Naive B cell (primary cell): ENCODE measurements at regions not wholly inside any gene's neighbourhood (a gene's known extent, or its start where the extent isn't known, plus 50 kb on each side); places are given as distances from the start of the nearest gene placed in this dataset.

Source experiments
- ATAC-seq, 2 donors: fragments of 150-1000 bp; cut with Tn5 transposase; 2 replicates each; pipeline ENCODE4 v1.10.0; 2021; ENCODE audit warnings: low read depth in 2 of 2, mild to moderate bottlenecking in 2 of 2, moderate library complexity in 2 of 2
- DNase-seq: peaks from one replicate; pipeline ENCODE4 v3.0.0; 2022
- H3K27ac Mint-ChIP-seq, 6 donors: one replicate each; pipeline ENCODE4 v1.8.0; 2020 to 2022; ENCODE audit warnings: mild to moderate bottlenecking in 6 of 6, mixed read lengths in 6 of 6, moderate library complexity in 5 of 6, inconsistent platforms in 2 of 6
- H3K27me3 Mint-ChIP-seq, 3 donors: one replicate each; pipeline ENCODE4 v1.8.0; 2021 to 2022; ENCODE audit warnings: mixed read lengths in 3 of 3, mild to moderate bottlenecking in 1 of 3
- H3K36me3 Mint-ChIP-seq, 2 donors: one replicate each; pipeline ENCODE4 v1.8.0; 2020 to 2022; ENCODE audit warnings: mixed read lengths in 2 of 2, inconsistent platforms in 1 of 2, mild to moderate bottlenecking in 1 of 2
- H3K4me1 Mint-ChIP-seq, 3 donors: one replicate each; pipeline ENCODE4 v1.8.0; 2020 to 2022; ENCODE audit warnings: mixed read lengths in 3 of 3, inconsistent platforms in 1 of 3, mild to moderate bottlenecking in 1 of 3, moderate library complexity in 1 of 3
- H3K4me3 Mint-ChIP-seq, 8 donors: one replicate each; pipeline ENCODE4 v1.8.0; 2020 to 2022; ENCODE audit warnings: mild to moderate bottlenecking in 8 of 8, mixed read lengths in 8 of 8, moderate library complexity in 8 of 8, inconsistent platforms in 2 of 8
- H3K9me3 Mint-ChIP-seq, 7 donors: one replicate each; pipeline ENCODE4 v1.8.0; 2020 to 2022; ENCODE audit warnings: mixed read lengths in 7 of 7, mild to moderate bottlenecking in 5 of 7, inconsistent platforms in 2 of 7, moderate library complexity in 1 of 7

DNA sequence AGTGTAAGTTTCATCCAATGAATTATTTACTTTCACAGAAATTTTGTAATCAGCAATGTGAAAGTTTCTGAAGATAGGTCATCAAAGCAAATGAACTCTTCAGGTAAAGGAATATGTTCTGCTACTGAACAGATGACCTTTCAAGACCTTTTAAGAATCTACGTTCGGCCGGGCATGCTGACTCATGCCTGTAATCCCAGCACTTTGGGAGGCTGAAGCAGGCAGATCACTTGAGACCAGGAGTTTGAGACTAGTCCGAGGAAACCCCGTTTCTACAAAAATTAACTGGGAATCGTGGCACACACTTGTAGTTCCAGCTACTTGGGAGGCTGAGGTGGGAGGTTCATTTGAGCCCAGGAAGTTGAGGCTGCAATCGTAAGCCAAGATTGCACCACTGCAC, 578.4 kb upstream of the COX7C start:
- Mint-ChIP-seq H3K4me1 (no peaks in the 10 kb centered on the region), H3K36me3 (no peaks in the 10 kb centered on the region), H3K9me3 (peaks cover 0 to 13% (median 3%) of the 10 kb centered on the region in 7 donors), H3K4me3 (no peak overlapping the region), H3K27me3 (no peaks in the 10 kb centered on the region), H3K27ac (no peak overlapping the region)
- DNase-seq = no peak
- ATAC-seq = no peak

DNA sequence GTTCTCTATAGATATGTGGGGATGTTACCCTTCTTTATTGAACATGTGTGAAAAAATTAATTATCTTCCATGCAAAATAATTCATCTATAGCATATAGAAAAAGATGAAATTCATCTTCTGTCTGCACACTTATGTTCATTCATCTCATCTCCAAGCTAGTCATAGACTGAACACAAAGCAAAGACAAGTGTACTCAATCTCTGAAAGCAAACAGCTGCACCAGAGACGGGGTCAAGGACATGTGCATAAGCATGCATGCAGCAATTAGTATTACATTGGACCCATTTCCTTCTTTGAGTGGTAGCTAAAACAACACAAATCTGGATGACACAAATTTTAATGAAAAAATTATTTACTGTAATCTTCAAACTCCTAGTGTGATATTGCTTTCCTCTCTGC, 547.0 kb upstream of the COX7C start:
- no peaks in the 10 kb centered on the region for H3K4me1 Mint-ChIP-seq
- H3K27ac Mint-ChIP-seq = no peak overlapping the region
- no peak overlapping the region for H3K4me3 Mint-ChIP-seq
- peaks cover 0 to 2% (median 0%) of the 10 kb centered on the region in 7 donors for H3K9me3 Mint-ChIP-seq
- DNase-seq (no peak), ATAC-seq (no peak)
- H3K36me3 Mint-ChIP-seq = no peaks in the 10 kb centered on the region
- no peaks in the 10 kb centered on the region for H3K27me3 Mint-ChIP-seq

DNA sequence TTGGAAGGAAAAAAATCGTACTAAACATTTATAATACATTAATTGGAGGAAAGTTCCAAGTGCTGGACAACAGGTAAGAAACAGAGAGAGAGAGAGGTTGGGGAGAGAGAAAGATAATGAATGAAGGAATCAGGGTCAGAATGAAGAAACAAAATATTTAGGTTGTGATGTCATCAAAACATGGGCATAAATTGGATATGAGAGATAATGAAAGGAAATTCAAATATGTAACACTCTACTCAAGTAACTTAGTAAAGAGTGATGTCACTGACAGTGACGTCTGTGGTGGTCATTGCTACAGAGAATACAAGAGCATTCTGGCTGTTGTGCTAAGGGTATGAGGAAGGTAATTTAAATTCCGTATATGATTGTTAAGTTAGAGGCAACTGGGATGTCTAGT, 543.4 kb upstream of the COX7C start:
- no peaks in the 10 kb centered on the region for H3K4me1 Mint-ChIP-seq
- DNase-seq = no peak

DNA sequence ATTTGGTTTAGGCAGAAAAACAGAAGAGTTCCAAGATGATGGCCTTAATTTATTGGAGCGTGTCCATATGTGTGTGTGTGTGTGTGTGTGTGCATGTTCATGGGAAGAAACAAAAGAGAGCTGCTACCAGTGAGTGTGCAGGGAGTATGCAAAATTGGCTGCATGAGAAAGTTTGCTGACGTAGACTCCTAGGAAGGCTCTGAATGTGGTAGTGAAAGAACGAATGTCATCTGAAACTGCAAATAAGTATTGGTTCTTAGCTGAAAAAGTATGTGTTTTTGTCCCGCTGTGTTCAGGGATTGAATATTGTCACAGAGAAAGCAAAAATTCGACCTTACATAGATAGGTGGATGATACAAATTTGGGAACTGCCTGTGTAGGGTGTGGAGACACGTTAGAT, 542.6 kb upstream of the COX7C start:
- Mint-ChIP-seq H3K27ac (no peak overlapping the region), H3K4me1 (no peaks in the 10 kb centered on the region), H3K27me3 (no peaks in the 10 kb centered on the region), H3K4me3 (no peak overlapping the region), H3K36me3 (no peaks in the 10 kb centered on the region), H3K9me3 (peaks cover 0 to 3% (median 0%) of the 10 kb centered on the region in 7 donors)
- ATAC-seq (no peak), DNase-seq (no peak)

More for the DNA sequence above, 543.4 kb upstream of the COX7C start:
- Mint-ChIP-seq H3K36me3 (no peaks in the 10 kb centered on the region), H3K27me3 (no peaks in the 10 kb centered on the region), H3K4me3 (no peak overlapping the region), H3K9me3 (peaks cover 0 to 3% (median 0%) of the 10 kb centered on the region in 7 donors), H3K27ac (no peak overlapping the region)
- ATAC-seq = no peak

DNA sequence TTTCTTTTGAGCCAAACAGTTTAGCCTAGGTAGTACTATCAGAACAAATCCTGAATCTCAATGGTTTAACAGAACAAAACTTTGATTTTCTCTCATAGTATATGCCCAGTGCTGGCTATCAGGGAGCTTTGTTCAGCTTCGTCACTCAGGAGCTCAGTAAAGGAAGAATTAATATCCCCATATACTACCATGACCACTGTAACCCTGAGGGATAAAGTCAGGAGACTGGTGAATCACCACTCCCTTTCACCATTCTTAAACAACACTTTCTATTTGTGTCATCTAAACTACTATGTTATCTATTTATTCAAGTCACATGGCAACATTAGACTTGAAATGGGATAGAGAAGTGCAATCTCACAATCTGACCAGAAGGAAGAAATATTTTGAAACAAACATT, 522.6 kb upstream of the COX7C start:
- no peaks in the 10 kb centered on the region for H3K36me3 Mint-ChIP-seq
- ATAC-seq (no peak), DNase-seq (no peak)

DNA sequence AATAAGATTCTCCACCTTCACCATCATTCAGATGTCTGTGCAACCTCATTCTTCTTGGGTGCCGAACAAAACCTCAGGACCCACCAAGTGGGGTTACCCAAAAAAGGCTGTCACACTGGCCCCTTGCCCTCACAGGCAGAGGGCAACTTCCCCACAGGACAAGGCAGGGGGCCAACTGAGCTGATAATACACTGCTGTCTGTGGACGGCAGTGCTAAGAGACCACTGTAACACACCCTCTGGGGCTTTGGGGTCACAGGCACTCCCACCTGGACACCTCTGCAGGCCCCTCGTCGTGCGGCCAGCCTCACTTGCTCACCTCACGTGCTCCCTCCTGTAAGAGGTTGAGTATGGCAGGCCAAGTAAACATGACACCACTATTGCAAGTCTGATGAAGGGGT, 515.8 kb upstream of the COX7C start:
- DNase-seq = no peak
- Mint-ChIP-seq H3K4me3 (no peak overlapping the region), H3K9me3 (no peaks in the 10 kb centered on the region), H3K4me1 (no peaks in the 10 kb centered on the region), H3K27me3 (no peaks in the 10 kb centered on the region), H3K36me3 (no peaks in the 10 kb centered on the region), H3K27ac (no peak overlapping the region)
- no peak for ATAC-seq

More for the DNA sequence above, 522.6 kb upstream of the COX7C start:
- Mint-ChIP-seq H3K4me3 (no peak overlapping the region), H3K9me3 (peaks cover 0 to 2% (median 0%) of the 10 kb centered on the region in 7 donors), H3K27me3 (no peaks in the 10 kb centered on the region), H3K4me1 (no peaks in the 10 kb centered on the region), H3K27ac (peak overlapping the region in 1 of 6 donors; percentile 42)

DNA sequence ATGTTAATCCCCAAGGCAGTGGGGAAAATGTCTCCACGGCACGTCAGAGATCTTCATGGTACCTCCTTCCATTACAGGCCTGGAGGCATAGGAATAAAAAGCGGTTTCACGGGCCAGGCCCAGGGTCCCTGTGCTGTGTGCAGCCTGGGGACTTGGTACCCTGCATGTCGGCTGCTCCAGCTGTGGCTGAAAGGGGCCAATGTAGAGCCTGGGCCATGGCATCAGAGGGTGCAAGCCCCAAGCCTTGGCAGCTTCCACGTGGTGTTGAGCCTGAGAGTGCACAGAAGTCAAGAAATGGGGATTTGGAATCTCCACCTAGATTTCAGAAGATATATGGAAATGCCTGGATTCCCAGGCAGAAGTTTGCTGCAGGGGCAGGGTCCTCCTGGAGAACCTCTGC, 508.9 kb upstream of the COX7C start:
- Mint-ChIP-seq H3K27me3 (no peaks in the 10 kb centered on the region), H3K27ac (no peak overlapping the region), H3K9me3 (peaks cover 0 to 12% (median 5%) of the 10 kb centered on the region in 7 donors), H3K4me1 (no peaks in the 10 kb centered on the region), H3K36me3 (no peaks in the 10 kb centered on the region), H3K4me3 (no peak overlapping the region)
- ATAC-seq (no peak), DNase-seq (no peak)

DNA sequence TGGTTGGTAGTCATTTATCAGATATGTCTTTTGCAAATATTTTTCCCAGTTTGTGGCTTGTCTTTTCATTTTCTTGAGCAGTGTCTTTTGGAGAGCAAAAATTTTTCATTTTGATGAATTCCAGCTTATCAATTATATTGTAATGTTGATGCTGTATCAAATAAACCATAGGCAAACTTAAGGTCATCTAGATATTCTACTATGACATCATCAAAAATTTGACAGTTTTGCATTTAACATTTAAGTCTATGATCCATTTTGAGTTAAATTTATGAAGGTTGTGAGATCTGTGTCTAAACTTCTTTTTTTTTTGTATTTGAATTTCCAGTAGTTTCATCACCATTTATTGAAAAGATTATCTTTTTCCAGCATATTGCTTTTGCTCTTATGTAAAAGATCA, 505.5 kb upstream of the COX7C start:
- Mint-ChIP-seq H3K4me3 (no peak overlapping the region), H3K27ac (no peak overlapping the region), H3K27me3 (no peaks in the 10 kb centered on the region), H3K4me1 (no peaks in the 10 kb centered on the region), H3K9me3 (peaks cover 0 to 12% (median 5%) of the 10 kb centered on the region in 7 donors), H3K36me3 (no peaks in the 10 kb centered on the region)
- DNase-seq = no peak
- no peak for ATAC-seq

DNA sequence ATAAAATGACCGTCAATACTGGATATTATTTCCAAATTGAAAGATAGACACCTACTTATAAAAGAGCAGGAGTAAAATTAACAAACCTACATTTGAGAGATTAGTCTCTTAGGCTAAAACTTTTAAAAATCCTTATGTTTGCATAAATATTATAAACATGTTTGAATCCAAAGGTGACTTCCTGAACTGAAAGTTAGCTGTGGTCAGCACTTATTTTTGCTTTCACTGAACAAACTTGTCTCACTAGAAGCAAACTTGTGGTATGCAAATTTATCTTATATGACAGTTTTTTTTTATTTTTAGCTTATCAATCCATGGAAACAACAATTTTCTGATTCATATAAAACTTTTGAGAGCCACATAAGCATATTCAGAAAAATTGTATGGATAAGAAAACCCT, 502.6 kb upstream of the COX7C start:
- H3K4me3 Mint-ChIP-seq = no peak overlapping the region
- peaks cover 0 to 9% (median 0%) of the 10 kb centered on the region in 7 donors for H3K9me3 Mint-ChIP-seq
- no peak for DNase-seq
- no peaks in the 10 kb centered on the region for H3K27me3 Mint-ChIP-seq
- H3K36me3 Mint-ChIP-seq = no peaks in the 10 kb centered on the region
- H3K4me1 Mint-ChIP-seq = no peaks in the 10 kb centered on the region
- no peak overlapping the region for H3K27ac Mint-ChIP-seq
- ATAC-seq = no peak

DNA sequence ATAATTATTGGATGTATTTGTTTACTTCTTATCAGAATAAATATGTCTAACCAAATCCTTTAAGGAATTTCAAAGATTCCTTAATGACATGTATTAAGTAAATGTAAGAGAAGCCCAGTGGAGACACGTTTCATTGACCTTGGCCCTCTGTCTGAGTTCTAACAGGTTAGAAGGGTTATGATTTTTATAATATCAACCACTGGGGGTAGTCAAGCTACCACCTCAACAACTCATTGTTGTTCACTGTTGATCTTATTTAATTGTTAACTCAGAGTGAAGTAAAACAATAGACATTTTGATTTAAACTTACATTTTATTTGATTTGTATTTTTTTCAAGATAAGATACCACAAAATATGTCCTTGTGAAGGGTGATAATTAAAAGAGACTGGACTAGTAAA, 499.2 kb upstream of the COX7C start:
- Mint-ChIP-seq H3K36me3 (no peaks in the 10 kb centered on the region), H3K4me3 (no peak overlapping the region), H3K9me3 (peaks cover 0 to 6% (median 0%) of the 10 kb centered on the region in 7 donors), H3K27ac (no peak overlapping the region), H3K4me1 (no peaks in the 10 kb centered on the region), H3K27me3 (no peaks in the 10 kb centered on the region)
- DNase-seq (no peak), ATAC-seq (no peak)

DNA sequence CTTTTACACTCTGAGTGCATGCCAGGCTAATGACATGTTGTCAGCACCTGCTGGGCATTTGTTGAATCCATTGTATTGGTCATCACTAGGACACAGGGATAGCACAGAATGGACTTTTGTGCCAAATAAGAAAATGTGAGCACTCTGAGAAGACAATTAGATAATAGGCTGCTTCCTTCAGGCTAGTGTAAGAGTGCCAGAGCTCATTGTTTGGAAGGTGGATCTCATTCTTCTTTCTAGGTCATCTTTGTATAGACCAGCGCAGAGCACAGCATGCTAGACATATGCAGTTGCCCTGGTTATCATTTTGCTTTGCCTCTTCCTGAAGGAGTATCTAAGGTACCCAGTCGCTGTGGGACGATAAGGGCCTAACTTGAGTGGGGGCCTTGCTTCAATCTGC, 493.4 kb upstream of the COX7C start:
- no peak for DNase-seq
- H3K4me1 Mint-ChIP-seq = no peaks in the 10 kb centered on the region
- H3K4me3 Mint-ChIP-seq = no peak overlapping the region
- no peaks in the 10 kb centered on the region for H3K36me3 Mint-ChIP-seq
- no peaks in the 10 kb centered on the region for H3K27me3 Mint-ChIP-seq
- no peak for ATAC-seq
- H3K27ac Mint-ChIP-seq = no peak overlapping the region
- H3K9me3 Mint-ChIP-seq = peaks cover 0 to 6% (median 0%) of the 10 kb centered on the region in 7 donors

DNA sequence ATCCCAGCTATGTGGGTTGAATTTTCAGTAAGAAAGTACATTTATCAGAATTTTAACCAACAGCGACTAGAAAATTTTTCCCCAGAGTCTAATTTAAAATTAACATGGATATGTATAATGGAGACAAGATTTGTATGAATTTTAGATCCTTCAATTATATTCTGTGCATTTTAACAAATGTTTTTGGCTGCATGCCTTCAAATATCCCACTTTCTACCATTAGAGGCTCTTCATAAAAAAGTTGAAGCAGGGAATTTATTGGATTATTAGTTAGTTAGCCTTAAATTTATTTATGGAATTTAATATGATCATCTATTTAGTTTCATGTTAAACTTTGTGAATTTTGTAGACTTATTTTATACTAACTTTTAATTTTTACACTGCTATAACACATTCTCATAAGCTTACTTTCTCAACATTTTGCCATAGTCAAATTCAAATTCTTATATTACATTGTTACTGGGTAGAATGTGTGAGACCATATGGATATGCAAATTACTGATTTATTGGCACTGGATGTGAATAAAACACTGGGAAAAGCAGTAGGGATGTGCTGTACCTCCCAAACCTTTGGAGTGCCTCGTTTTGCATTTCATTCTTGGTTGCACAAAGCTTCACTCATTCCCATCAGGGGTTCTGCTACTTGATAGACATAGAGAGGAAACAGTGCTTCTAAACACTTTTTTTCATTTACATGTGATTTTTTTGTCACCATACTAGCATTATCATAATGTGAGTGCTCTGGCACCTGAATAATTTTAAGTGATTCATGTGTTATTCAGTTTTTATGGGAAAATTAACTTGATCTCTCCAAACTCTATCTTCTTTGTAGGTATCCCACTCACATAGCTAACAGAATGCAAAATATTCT, 491.8 kb upstream of the COX7C start:
- Mint-ChIP-seq H3K27me3 (no peaks in the 10 kb centered on the region), H3K9me3 (peaks cover 0 to 2% (median 0%) of the 10 kb centered on the region in 7 donors), H3K27ac (no peak overlapping the region), H3K36me3 (no peaks in the 10 kb centered on the region), H3K4me3 (no peak overlapping the region), H3K4me1 (no peaks in the 10 kb centered on the region)
- no peak for ATAC-seq
- no peak for DNase-seq

DNA sequence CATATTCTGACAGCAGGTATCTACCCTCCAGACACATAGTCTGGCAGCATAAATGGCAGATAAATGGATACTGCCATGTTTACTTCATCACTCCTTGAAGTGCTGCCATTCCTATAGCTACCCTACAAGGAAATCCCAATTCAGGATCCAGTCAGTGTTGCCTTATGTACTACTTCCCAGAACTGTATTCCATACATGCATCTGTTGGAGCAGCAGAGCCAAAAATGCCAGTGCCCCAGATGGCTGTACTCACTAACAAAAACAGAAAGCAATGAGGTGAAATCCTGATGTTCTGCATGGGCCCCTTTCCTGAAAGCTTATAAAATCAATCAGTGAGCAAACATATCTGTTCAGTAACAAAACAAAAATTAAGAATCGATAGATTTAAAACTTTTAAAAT, 490.0 kb upstream of the COX7C start:
- no peak for ATAC-seq
- no peaks in the 10 kb centered on the region for H3K36me3 Mint-ChIP-seq
- no peak for DNase-seq
- H3K4me1 Mint-ChIP-seq = no peaks in the 10 kb centered on the region
- H3K27me3 Mint-ChIP-seq = no peaks in the 10 kb centered on the region
- H3K4me3 Mint-ChIP-seq = no peak overlapping the region
- no peaks in the 10 kb centered on the region for H3K9me3 Mint-ChIP-seq
- H3K27ac Mint-ChIP-seq = no peak overlapping the region

DNA sequence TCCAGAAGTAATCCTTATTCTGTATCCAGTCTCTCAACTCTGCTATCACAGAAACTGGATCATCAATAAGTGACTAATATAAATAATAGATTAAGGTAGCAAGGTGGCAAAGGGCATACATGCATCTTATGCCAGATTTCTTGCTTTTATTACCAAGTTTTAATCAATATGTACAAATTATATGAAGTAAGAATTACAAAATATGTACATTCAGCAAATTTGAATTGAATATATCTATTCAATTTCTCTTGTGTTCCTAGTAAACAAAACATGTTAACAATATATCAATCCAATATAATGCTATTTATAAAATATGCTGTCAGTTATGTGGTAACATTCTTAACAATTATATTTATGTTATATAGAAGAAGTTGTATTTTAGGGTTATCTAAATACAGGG, 488.7 kb upstream of the COX7C start:
- ATAC-seq = no peak

More for the DNA sequence above, 488.7 kb upstream of the COX7C start:
- Mint-ChIP-seq H3K27me3 (no peaks in the 10 kb centered on the region), H3K27ac (no peak overlapping the region), H3K36me3 (no peaks in the 10 kb centered on the region), H3K4me1 (no peaks in the 10 kb centered on the region), H3K4me3 (no peak overlapping the region), H3K9me3 (peaks cover 0 to 1% (median 0%) of the 10 kb centered on the region in 7 donors)
- no peak for DNase-seq
